HAP-1 (cell line): ENCODE measurements at regions not wholly inside any gene's neighbourhood (a gene's known extent, or its start where the extent isn't known, plus 50 kb on each side); places are given as distances from the start of the nearest gene placed in this dataset.
"Not testable (repeated sequence)": the region's sequence is repeated elsewhere in the genome, so short reads cannot be mapped to it uniquely, and the experiment has no call there.

Source experiments
- DNase-seq, 2 experiments: peaks; one replicate each; pipeline ENCODE4 v3.0.0-alpha.2; 2016 to 2020; ENCODE audit warnings: low spot score in 2 of 2
- H3K27me3 ChIP-seq: fragments of 250-450 bp; sonication (Bioruptor Pico); 2 replicates; pipeline ENCODE4 v1.5.1; 2020; ENCODE audit warnings: low read depth, mild to moderate bottlenecking, moderate library complexity
- H3K36me3 ChIP-seq: fragments of 250-450 bp; sonication (Bioruptor Pico); replicated peaks from 2 replicates; pipeline ENCODE4 v1.5.1; 2020; ENCODE audit warnings: mild to moderate bottlenecking
- H3K4me1 ChIP-seq: fragments of 250-450 bp; sonication (Bioruptor Pico); 2 replicates; pipeline ENCODE4 v1.5.1; 2020; ENCODE audit warnings: mild to moderate bottlenecking
- H3K4me3 ChIP-seq: fragments of 250-450 bp; sonication (Bioruptor Pico); 2 replicates; pipeline ENCODE4 v1.5.1; 2020; ENCODE audit warnings: mild to moderate bottlenecking, moderate library complexity
- H3K9me3 ChIP-seq: fragments of 250-450 bp; sonication (Bioruptor Pico); 2 replicates; pipeline ENCODE4 v1.5.1; 2020; ENCODE audit warnings: mild to moderate bottlenecking, moderate library complexity
- in situ Hi-C: fragments of 300-500 bp; cut with MboI; formaldehyde crosslinking; loops from 3 replicates; pipeline ENCODE4 v1.14.3; 2020; ENCODE audit warnings: low sequenced_read_pairs, inconsistent platforms, mixed read lengths

DNA sequence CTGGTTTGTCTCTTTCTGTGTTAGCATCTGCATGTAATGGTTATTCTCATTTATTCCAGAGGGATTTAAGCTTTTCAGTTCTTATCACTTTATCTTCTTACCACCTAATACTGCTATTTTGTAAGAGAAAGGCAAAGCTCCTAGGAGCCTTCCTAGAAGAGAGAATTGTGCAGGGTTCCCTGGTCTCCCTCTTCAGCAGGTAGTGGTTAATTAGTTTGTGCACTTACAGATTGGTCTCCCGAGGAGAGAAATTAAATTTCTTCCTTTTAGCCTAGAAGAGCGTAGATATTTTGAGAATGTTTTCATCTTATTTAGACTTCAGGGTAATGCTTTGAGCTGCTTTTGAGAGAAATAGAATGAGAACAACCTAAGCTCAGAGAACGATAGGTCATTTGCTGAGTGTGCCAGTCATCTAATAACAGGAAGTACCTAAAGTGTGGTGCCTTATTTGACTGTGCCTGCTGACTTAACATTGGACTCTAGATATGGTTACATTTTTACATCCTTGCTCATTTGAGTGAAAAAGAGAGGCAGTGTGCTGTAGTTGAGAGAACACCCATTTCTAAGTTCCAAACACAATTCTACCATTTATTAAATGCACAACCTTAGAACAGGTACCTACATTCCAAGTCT is 651.4 kb downstream of the STK39 start:
- no peaks in the 10 kb centered on the region for H3K36me3 ChIP-seq
- in situ Hi-C loops: no loop called here
- H3K9me3 ChIP-seq: no peaks in the 10 kb centered on the region; the same call in 1 of the 2 replicates
- no peaks in the 10 kb centered on the region for H3K27me3 ChIP-seq
- DNase-seq: peak in 1 of 2 experiments; percentile 44
- no peak overlapping the region for H3K4me3 ChIP-seq
- peaks cover 5% of the 10 kb centered on the region for H3K4me1 ChIP-seq

- no peak for DNase-seq
- no peaks in the 10 kb centered on the region; the same call in 1 of the 2 replicates for H3K9me3 ChIP-seq
- H3K4me1 ChIP-seq: peaks cover 5% of the 10 kb centered on the region
- no peaks in the 10 kb centered on the region for H3K27me3 ChIP-seq
- no peaks in the 10 kb centered on the region for H3K36me3 ChIP-seq
- no peak overlapping the region for H3K4me3 ChIP-seq
- in situ Hi-C loops: no loop called here
Measured at GRCh38 chr2:167595021-167595420, 652.4 kb downstream of the STK39 start.

- H3K27me3 ChIP-seq: no peaks in the 10 kb centered on the region
- in situ Hi-C loops: no loop called here
- peaks cover 5% of the 10 kb centered on the region for H3K4me1 ChIP-seq
- H3K36me3 ChIP-seq: no peaks in the 10 kb centered on the region
- DNase-seq: no peak
- H3K4me3 ChIP-seq: no peak overlapping the region
- H3K9me3 ChIP-seq: no peaks in the 10 kb centered on the region; the same call in 1 of the 2 replicates
Measured at GRCh38 chr2:167592441-167592840, 655.0 kb downstream of the STK39 start.

DNA sequence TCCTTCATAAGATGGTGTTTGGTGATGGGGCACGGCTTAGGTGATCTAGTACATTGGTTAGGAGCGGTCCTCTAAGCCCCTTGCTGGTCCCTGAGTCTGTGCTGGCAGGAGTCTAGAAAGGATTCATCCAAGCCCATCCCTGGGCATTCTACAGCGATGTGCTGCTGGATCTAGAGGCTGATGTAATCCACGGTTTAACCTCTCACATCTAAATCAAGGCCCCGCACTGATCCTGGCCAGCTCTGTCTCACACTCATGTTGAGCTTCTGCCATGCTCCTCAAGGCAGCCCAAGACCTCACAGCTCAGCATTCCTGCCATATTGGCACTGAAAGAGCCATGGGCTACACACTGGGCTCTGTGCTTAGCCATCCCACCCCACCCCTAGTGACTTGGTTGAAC is 664.8 kb downstream of the STK39 start:
- no peak for DNase-seq
- in situ Hi-C loops: no loop called here
- H3K36me3 ChIP-seq: no peaks in the 10 kb centered on the region

GRCh38 chr2:167581961-167582574 is 665.3 kb downstream of the STK39 start:
- Histone ChIP-seq H3K36me3 (no peaks in the 10 kb centered on the region), H3K4me1 (no peaks in the 10 kb centered on the region; the same call in 1 of the 2 replicates), H3K9me3 (no peaks in the 10 kb centered on the region), H3K4me3 (no peak overlapping the region), H3K27me3 (no peaks in the 10 kb centered on the region)
- in situ Hi-C loops: no loop called here
- no peak for DNase-seq

More for the DNA sequence above, 664.8 kb downstream of the STK39 start:
- H3K9me3 ChIP-seq: no peaks in the 10 kb centered on the region
- no peaks in the 10 kb centered on the region for H3K27me3 ChIP-seq
- H3K4me3 ChIP-seq: no peak overlapping the region
- H3K4me1 ChIP-seq: no peaks in the 10 kb centered on the region; the same call in 1 of the 2 replicates

DNA sequence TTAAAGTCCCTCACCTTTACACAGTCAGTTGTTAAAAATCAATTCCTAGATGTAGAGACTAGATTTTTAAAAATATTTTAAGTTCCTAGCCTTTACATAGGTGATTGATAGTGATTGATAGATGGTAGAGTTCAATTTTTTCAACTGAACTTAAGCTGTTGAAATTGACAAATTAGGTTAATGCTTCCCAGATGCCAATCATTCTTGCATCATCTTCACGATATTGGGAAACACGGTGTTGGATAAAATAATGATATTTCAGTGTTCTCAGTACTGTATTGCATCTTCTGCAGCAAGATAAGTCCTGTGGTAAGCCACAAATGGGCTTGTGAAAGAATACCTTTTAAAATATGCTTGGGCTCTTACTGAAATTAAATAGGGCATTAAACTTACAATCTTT is 667.6 kb downstream of the STK39 start:
- Histone ChIP-seq H3K36me3 (no peaks in the 10 kb centered on the region), H3K9me3 (no peaks in the 10 kb centered on the region)
- in situ Hi-C loops: no loop called here

DNA sequence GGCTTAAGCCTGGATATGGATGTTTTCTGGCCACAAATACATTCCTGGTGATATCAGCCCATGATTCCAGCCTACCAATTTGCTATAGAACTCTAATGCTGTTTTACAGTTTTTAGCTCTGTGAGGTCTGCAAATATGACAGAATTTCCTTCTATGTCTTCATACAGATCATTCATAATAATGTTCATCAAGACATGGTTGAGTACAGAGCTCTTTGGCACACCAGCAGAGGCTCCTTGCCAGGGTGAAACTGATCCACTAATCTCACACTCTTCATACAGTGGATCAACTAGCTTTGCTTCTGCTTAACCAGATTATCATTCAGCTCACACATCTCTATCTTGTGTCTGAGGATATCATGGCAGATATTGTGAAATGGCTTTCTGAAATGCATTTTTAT is 672.1 kb downstream of the STK39 start:
- no peak for DNase-seq
- H3K4me3 ChIP-seq: no peak overlapping the region
- no peaks in the 10 kb centered on the region for H3K27me3 ChIP-seq
- no peaks in the 10 kb centered on the region for H3K36me3 ChIP-seq
- peaks cover 6% of the 10 kb centered on the region for H3K4me1 ChIP-seq
- H3K9me3 ChIP-seq: no peaks in the 10 kb centered on the region
- in situ Hi-C loops: no loop called here

More for the DNA sequence above, 667.6 kb downstream of the STK39 start:
- Histone ChIP-seq H3K4me1 (no peaks in the 10 kb centered on the region; the same call in 1 of the 2 replicates), H3K4me3 (no peak overlapping the region), H3K27me3 (no peaks in the 10 kb centered on the region)
- no peak for DNase-seq

DNA sequence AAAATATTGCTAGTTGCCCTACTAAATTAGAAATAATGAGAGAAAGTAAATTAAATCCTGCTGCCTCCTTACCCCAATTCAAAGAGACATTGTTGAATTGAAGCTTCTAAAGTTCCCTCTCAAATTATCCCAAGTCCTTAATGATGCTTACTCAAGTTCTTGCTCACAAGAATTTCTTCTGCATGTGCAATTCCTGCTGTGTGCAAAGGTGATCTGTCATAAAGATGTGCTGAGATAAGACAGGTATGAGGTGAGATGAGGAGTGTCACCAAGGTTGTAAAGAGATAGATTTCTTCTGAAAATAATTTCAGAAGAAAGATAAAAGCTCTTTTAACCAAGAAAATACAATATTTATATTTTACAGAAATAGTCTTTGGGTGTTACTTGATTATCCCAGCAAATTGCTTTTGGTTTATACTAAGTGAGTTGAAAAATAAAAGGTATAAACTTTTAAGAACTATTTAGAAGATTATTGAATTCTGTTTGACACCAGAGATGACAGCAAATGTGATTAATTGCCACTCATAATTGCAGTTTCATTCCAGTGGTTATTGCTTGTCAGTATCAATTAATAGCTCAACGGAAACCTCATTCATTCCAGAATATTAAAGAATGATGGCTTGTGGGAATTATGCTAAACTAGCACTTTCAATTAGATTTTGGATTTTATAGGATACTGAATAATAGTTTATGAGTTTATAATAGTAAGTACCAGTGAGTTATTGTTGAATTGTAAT is 674.3 kb downstream of the STK39 start:
- in situ Hi-C loops: no loop called here
- Histone ChIP-seq H3K9me3 (no peaks in the 10 kb centered on the region), H3K4me3 (no peak overlapping the region), H3K36me3 (no peaks in the 10 kb centered on the region), H3K4me1 (peaks cover 6% of the 10 kb centered on the region), H3K27me3 (no peaks in the 10 kb centered on the region)
- DNase-seq: no peak

- in situ Hi-C loops: no loop called here
- DNase-seq: no peak
- H3K9me3 ChIP-seq: no peaks in the 10 kb centered on the region
- H3K4me3 ChIP-seq: no peak overlapping the region
- no peaks in the 10 kb centered on the region for H3K27me3 ChIP-seq
- H3K36me3 ChIP-seq: no peaks in the 10 kb centered on the region
- H3K4me1 ChIP-seq: peaks cover 6% of the 10 kb centered on the region
Measured at GRCh38 chr2:167570370-167570769, 677.0 kb downstream of the STK39 start.

DNA sequence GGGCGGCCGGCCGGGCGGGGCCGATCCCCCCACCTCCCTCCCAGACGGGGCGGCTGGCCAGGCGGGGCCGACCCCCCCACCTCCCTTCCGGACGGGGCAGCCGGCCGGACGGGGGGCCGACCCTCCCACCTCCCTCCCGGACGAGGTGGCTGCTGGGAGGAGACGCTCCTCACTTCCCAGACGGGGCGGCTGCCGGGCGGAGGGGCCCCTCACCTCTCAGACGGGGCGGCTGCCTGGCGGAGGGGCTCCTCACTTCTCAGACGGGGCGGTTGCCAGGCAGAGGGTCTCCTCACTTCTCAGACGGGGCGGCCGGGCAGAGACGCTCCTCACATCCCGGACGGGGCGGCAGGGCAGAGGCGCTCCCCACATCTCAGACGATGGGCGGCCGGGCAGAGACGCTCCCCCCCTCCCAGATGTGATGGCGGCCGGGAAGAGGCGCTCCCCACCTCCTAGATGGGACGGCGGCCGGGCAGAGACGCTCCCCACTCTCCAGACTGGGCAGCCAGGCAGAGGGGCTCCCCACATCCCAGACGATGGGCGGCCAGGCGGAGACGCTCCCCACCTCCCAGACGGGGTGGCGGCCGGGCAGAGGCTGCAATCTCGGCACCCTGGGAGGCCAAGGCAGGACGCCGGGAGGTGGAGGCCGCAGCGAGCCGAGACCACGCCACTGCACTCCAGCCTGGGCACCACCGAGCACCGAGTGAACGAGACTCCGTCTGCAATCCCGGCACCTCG is 675.8 kb downstream of the XIRP2 start:
- H3K4me1 ChIP-seq, H3K36me3 ChIP-seq, H3K9me3 ChIP-seq, H3K27me3 ChIP-seq, DNase-seq, H3K4me3 ChIP-seq, in situ Hi-C loops: not testable (repeated sequence)

- in situ Hi-C loops, H3K36me3 ChIP-seq: not testable (repeated sequence)
Measured at GRCh38 chr2:167558272-167558991, 670.2 kb downstream of the XIRP2 start.

GRCh38 chr2:167555098-167555720 is 666.9 kb downstream of the XIRP2 start:
- Histone ChIP-seq H3K27me3 (no peaks in the 10 kb centered on the region), H3K9me3 (no peaks in the 10 kb centered on the region), H3K4me1 (no peaks in the 10 kb centered on the region), H3K36me3 (no peaks in the 10 kb centered on the region), H3K4me3 (no peak overlapping the region)
- in situ Hi-C loops: no loop called here
- no peak for DNase-seq

More at GRCh38 chr2:167558272-167558991, 670.2 kb downstream of the XIRP2 start:
- not testable (repeated sequence) for H3K27me3 ChIP-seq, H3K9me3 ChIP-seq, H3K4me1 ChIP-seq, DNase-seq, H3K4me3 ChIP-seq

DNA sequence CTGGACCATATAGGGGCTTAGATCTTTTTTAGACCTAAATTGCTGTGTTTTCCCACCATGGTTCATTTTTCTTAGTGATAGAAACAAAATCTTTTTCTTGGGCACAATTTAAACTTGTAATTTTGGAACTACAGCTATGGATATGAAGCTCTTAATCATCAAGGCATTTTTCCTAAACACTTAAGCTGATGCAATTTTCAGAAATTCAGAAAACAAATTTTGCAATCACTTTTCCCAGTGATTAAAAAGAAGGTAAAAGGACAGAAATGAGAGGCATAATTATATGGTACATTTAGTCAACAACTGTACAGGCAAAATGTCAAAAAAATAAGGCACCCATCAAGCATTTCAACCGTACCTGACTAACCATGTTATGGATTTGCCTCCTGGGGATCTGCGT is 665.4 kb downstream of the XIRP2 start:
- Histone ChIP-seq H3K36me3 (no peaks in the 10 kb centered on the region), H3K27me3 (no peaks in the 10 kb centered on the region), H3K4me1 (no peaks in the 10 kb centered on the region), H3K9me3 (no peaks in the 10 kb centered on the region), H3K4me3 (no peak overlapping the region)
- DNase-seq: no peak
- in situ Hi-C loops: no loop called here
